ENCODE measurements at regions not wholly inside any gene's neighbourhood (a gene's known extent, or its start where the extent isn't known, plus 50 kb on each side); places are given as distances from the start of the nearest gene placed in this dataset.

GRCh38 chr10:59517341-59517899 is 155.1 kb upstream of the FAM13C start:
- TF ChIP-seq POLR2AphosphoS5 (IDR thresholded peaks at IDR 0.05; ENCODE audit: low read depth, low read length), result no peak
- no peak for TF ChIP-seq REST (IDR thresholded peaks at IDR 0.05; ENCODE audit: low read depth, low read length)

All from SK-N-SH (cell line).